ENCODE measurements at regions not wholly inside any gene's neighbourhood (a gene's known extent, or its start where the extent isn't known, plus 50 kb on each side); places are given as distances from the start of the nearest gene placed in this dataset.

DNA sequence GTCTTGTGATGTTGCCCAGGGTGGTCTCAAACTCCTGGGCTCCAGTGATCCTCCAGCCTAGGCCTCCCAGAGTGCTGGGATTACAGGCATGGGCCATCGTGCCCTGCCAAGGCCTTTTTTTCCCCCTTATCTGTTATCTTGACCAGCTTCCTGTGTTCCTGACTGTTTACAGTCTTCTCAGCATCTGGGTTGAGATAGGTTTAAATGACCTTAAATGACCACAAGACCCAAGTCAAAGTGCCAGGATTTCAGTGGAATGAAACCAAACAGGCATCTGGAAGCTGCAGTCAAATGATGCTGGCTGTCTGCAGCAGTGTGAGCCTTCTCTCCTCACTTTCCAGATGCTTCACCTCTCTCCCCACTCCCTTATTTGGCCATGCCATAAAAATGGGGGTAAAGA is 114.2 kb upstream of the CLDN10 start:
- TF ChIP-seq CTCF (IDR thresholded peaks at IDR 0.05), result no peak
- TF ChIP-seq SMAD3 (CRISPR knock-in tag; IDR thresholded peaks at IDR 0.05; ENCODE audit: borderline replicate concordance), result no peak
- no peak for TF ChIP-seq RELA (CRISPR knock-in tag; IDR thresholded peaks at IDR 0.05; ENCODE audit: borderline replicate concordance)
- TF ChIP-seq, protein P1, sequence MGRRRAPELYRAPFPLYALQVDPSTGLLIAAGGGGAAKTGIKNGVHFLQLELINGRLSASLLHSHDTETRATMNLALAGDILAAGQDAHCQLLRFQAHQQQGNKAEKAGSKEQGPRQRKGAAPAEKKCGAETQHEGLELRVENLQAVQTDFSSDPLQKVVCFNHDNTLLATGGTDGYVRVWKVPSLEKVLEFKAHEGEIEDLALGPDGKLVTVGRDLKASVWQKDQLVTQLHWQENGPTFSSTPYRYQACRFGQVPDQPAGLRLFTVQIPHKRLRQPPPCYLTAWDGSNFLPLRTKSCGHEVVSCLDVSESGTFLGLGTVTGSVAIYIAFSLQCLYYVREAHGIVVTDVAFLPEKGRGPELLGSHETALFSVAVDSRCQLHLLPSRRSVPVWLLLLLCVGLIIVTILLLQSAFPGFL (CRISPR knock-in tag; IDR thresholded peaks at IDR 0.05; ENCODE audit: borderline replicate concordance), result no peak
- TF ChIP-seq FOXK1 (CRISPR knock-in tag; IDR thresholded peaks at IDR 0.05), result no peak
- TF ChIP-seq ETV6 (CRISPR knock-in tag; IDR thresholded peaks at IDR 0.05), result no peak
